Astrocyte (in vitro differentiated cells and primary cell): ENCODE measurements at regions not wholly inside any gene's neighbourhood (a gene's known extent, or its start where the extent isn't known, plus 50 kb on each side); places are given as distances from the start of the nearest gene placed in this dataset.

Source experiments
- EZH2 ChIP-seq: IDR thresholded peaks from 2 replicates; pipeline ENCODE4 v1.6.1; 2012; ENCODE audit warnings: mild to moderate bottlenecking, low read length, inconsistent platforms; ENCODE audit not compliant: insufficient read depth
- TF ChIP-seq, protein P1 (sequence below): IDR thresholded peaks from 2 replicates; pipeline ENCODE4 v1.5.1; 2011; ENCODE audit warnings: low read depth, mild to moderate bottlenecking, inconsistent platforms, low read length, moderate library complexity; ENCODE audit not compliant: insufficient read depth

DNA sequence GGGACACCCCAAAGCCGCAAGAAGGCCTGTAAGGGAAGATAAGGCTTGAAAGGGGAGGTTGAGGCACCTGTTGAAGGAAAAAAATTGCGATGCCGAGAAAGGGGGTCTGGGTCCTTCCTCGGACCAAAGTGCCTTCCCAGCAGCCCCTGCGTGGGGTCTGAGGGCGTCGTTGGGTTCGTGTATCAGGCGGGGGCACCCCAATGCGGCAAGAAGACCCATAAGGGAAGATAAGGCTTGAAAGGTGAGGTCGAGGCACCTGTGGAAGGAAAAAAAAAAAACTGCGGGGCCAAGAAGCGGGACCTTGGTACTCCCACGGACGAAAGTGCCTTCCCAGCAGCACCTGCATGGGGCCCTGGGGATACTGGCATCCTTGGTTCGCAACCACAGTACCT lies 277.5 kb downstream of the ALG10 start:
- TF ChIP-seq, protein P1, sequence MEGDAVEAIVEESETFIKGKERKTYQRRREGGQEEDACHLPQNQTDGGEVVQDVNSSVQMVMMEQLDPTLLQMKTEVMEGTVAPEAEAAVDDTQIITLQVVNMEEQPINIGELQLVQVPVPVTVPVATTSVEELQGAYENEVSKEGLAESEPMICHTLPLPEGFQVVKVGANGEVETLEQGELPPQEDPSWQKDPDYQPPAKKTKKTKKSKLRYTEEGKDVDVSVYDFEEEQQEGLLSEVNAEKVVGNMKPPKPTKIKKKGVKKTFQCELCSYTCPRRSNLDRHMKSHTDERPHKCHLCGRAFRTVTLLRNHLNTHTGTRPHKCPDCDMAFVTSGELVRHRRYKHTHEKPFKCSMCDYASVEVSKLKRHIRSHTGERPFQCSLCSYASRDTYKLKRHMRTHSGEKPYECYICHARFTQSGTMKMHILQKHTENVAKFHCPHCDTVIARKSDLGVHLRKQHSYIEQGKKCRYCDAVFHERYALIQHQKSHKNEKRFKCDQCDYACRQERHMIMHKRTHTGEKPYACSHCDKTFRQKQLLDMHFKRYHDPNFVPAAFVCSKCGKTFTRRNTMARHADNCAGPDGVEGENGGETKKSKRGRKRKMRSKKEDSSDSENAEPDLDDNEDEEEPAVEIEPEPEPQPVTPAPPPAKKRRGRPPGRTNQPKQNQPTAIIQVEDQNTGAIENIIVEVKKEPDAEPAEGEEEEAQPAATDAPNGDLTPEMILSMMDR = no peak
- no peak for TF ChIP-seq EZH2
